HS-27A (cell line): ENCODE measurements at regions not wholly inside any gene's neighbourhood (a gene's known extent, or its start where the extent isn't known, plus 50 kb on each side); places are given as distances from the start of the nearest gene placed in this dataset.
"Not testable (repeated sequence)": the region's sequence is repeated elsewhere in the genome, so short reads cannot be mapped to it uniquely, and the experiment has no call there.

Source experiments
- DNase-seq: peaks from one replicate; pipeline ENCODE4 v3.0.0-alpha.2; 2012; ENCODE audit warnings: low read depth, missing footprints

DNA sequence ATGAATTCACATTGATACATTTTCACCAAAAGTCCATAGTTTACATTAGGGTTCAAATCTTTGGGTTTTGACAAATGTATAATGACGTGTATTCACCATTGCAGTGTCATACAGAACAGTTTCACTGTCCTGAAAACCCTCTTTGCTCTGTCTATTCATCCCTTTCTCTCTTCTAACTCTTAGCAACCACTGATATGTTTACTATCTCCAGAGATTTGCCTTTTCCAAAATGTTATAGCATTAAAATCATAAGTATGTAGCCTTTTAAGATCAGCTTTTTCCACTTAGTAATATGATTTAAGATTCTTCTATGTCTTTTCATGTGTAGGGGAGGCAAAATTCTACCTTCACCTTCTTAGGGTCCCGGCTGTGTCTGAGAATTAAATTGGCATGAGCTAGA, 203.8 kb downstream of the TPRG1 start:
- no peak for DNase-seq

DNA sequence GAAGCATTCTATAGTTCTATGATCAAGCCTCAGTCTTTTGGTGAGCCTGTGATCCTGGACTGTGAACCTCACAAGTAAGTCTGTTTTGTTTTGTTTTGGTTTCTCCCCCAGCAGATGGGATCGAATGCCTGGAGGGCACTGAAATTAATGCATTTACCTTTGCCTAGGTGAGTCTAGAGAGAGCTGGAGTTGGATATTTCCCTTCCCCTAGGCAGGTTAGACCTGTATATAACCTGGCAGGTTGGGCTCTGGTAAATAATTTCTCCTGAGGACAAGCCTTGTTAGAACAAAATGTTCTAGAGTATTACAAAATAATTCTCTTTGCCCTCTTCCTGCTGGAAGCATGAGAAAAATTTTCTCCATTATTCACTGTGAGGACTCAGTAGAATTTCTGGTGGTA, 211.9 kb downstream of the TPRG1 start:
- no peak for DNase-seq

DNA sequence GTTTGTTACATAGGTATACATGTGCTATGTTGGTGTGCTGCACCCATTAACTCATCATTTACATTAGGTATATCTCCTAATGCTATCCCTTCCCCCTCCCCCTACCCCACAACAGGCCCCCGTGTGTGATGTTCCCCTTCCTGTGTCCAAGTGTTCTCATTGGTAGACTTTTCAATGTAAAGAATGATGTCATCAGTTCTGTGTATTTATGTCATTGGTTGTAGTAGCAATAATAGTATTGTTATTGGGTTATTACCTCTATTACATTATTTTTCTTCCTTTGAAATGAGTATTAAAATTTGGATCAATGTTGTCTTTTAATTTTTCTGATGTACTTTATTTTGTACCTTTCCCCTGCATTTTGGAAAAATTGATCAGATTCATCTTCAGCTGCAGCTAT, 214.1 kb downstream of the TPRG1 start:
- DNase-seq: not testable (repeated sequence)

DNA sequence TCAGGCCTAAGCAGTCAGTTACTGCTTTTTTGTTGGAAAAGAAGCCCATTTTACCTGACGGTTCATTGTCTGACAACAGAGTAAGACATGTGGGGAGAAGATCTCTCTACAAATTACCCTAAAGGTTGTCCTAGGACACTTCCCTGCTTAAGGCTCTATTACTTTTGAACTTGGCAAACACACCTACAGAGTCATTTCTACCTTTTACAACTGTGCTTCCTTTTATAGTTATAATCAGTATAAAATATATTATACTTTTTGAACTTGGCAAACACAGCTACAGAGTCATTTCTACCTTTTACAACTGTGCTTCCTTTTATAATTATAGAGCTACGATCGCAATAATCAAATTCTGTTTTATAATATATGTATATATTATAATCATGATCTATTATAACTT, 215.0 kb downstream of the TPRG1 start:
- no peak for DNase-seq

DNA sequence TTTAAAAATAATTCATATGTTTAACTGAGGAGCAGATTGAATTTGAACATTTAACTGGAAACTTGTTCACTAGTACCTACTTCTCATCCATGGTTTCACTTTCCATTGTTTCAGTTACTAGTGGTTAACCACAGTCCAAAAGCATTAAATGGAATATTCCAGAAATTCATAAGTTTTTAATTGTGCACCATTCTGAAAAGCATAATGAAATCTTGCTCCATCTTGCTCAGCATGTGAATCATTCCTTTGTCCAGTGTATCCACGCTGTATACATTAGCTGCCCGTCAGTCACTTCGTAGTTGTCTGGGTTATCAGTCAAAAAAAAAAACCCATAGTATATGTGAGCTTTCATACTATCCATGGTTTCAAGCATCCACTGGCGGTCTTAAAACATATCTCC, 217.6 kb downstream of the TPRG1 start:
- DNase-seq: no peak

DNA sequence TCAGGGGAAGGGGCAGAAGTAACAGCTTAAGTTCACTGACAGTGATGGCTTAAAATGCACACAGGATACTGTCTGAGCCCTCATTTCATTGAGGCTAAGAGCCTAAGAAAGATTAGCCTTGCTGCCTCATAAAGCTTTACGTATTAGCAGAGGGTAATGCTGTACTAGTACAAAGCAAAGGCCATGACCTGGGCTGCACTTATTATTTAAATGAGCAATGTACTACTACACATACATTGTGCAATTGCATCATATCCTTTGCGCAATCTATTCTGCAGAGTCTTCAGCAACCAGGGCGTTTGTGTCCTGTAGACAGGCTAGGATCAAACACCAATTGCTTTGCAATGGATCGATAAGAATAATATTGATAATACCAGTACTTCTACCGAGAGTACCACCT, 221.8 kb downstream of the TPRG1 start:
- no peak for DNase-seq

DNA sequence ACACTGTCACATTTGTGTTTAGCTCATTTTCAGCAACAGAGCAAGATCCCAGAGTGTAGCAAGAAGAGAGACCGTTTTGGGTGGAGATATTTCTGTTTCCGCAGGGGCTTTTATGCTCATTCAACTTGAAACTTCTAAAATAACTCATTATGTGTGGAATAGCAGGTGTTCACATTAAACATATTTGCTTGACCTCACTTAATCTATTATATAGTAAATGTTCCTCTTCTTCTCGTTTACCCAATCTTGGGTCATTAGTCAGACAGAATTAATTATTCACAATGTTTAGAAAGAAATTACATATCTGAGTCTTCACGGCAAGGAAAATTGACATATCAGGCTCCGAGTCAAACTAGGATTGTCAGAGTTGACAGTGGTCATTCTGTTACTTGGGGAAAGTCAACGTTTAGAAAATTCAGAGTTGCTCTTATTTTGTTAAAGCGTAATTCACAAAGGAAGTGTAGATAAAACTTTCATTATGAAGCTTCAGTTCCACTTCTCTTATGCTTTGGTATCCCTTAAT, 222.9 kb downstream of the TPRG1 start:
- no peak for DNase-seq

DNA sequence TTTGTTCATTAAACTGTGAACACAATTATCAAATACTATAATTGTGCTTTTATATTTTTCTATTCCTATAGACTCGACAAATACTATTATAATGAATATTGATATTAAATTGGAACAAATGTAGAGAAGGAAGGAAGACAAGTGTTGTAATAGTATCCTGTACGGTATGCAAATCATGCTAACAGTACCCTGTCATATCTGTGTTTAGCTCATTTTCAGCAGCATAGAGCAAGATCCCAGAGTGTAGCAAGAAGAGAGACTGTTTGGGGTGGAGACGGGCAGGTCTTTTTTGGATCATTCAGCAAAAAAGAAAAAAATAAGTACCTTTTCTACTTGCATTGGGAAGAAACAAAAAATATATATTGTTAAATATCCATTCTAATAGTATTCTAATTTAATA, 224.1 kb downstream of the TPRG1 start:
- no peak for DNase-seq

DNA sequence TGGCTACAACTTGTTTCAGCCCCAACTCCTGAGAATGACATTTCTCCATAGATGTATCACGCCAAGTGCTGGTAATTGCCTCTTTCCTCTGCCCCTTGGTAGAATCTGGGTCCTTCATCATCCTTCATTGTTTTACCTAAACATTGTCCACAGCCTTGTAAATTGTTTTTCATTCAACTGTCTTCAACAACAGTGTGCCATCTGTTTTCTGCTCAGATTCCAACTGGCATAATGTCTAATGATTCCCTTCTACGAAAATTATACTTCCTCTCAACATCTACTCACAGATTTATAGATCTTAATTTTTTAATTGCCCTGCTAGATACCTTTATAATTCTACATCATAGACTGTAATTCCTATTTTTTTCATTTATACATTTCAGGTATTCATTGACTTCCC, 226.9 kb downstream of the TPRG1 start:
- DNase-seq: no peak

DNA sequence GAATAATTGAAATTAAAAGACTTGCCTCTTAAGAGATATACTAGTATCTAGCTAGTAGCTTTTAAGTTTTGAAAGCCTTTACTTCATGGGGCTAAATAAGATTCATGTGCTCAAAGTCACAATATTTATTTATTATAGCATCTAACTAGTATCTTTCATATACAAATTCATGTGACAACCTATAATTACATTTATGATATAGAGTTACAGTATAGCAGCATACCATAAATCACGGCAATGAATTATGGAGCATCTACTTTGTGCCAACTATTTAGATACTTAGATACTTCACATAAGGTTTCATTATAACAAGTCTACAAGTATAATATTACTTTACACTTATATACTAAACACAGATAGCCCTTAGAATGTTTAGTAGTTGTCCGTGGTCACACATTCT, 229.4 kb downstream of the TPRG1 start:
- DNase-seq: no peak

DNA sequence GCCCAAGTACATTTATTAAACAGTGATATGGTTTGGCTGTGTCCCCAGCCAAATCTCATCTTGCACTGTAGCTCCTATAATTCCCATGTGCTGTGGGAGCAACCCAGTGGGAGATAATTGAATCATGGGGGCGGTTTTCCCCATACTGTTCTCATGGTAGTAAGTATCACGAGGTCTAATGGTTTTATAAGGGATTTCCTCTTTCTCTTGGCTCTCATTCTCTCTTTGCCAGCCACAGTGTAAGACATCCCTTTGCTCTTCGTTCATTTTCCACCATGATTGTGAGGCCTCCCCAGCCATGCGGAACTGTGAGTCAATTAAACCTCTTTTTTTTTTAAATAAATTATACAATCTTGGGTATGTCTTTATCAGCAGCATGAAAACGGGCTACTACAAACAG, 228.0 kb upstream of the TP63 start:
- DNase-seq: no peak

DNA sequence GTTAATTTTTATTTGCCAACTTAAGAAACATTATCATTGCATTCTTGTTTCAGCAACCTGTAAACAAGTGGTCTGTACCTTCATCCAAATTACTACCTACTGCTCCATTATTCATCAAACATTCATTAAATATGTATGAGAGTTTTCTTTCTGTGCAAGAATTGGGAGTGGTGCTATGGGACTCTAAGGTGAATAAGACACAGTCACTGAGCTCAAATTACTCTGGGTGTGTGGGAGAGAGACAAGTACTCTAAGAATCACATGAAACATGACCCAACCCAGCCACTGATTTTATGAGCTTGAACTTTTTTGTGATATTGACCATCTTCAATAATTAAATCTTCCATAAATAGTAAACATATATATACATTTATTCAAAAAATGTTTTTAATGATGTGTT, 227.2 kb upstream of the TP63 start:
- no peak for DNase-seq

DNA sequence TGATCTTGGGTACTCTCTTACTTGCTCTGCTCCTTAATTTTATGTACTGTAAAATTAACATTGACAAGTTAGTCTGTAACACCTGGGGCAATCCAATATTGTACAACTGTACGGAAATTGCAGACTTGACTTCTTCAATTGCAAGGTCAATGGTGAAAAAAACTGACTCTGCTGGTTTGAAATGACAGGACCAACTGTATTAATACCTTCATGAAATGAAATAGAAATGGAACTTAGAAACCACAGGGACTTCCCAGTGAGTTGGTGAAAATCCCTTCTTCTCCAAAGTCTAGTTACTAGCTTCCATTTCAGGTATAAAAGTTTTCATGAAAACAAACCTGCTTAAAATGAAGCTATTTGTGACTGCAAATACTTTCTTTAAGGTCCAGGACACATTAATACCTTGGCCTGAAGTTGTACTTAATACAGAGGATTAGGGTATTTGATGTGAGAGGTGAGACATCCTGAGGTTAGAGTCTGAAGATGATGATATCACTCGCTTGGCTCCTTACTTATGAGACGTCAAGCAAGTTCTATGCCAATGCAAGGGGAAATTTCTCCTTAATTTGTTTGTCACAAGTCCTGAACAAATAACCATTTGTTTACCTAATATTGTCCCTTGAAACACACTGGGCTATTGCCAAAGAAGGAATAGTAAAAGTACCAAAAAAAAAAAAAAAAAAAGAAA, 226.2 kb upstream of the TP63 start:
- DNase-seq: no peak

DNA sequence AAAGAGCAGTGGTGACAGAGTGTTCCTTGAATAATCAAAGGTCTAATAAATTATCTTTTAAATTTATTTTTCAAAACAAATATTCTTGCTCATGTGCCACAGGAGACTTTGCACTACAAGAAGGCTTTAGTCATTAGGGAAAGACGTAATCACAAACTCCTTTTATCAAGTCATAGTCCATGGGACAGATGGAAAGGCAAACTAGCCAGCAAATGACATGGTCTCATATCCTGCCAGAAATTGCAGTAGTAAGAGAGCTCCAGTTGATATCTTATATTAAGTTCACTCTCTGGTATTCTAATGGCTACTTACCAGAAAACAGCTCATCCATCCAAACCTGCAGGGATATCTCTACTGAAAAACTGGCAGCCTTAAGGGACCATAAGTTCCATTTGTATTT, 225.0 kb upstream of the TP63 start:
- DNase-seq: no peak

DNA sequence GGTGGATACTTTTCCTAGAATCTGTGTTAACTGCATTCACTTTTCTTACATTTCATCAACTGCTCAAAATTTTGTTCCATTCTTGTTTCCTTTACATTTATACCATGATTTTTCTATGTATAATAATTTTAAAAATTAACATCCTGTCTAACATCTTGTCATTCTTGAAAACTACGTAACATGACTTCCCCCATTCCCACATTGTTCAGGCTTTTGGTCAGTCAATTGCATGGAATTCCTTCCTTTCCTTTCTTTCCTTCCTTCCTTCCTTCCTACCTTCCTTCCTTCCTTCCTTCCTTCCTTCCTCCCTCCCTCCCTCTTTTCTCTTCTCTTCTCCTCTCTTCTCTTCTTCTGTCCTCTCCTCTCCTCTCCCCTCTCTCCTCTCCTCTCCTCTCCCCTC, 220.7 kb upstream of the TP63 start:
- no peak for DNase-seq

DNA sequence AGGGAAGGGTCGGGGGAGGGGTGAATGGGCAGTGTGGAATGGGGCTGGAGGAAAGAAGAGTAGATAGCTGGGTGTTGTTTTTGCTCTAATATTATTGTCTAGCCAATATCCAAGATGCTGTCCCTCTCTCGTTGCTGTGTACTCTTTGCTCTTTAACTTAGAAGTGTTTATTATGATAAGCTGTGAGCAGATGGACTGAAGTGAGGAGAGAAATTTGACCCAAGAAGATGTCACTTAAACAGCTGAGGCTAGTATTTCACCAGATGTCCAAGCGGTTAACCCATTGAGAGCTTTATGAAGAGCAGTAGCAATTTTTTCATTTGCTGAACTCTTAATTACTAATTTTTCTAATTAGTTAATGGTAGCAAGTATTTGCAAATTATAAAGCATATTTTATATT, 212.2 kb upstream of the TP63 start:
- DNase-seq: no peak

DNA sequence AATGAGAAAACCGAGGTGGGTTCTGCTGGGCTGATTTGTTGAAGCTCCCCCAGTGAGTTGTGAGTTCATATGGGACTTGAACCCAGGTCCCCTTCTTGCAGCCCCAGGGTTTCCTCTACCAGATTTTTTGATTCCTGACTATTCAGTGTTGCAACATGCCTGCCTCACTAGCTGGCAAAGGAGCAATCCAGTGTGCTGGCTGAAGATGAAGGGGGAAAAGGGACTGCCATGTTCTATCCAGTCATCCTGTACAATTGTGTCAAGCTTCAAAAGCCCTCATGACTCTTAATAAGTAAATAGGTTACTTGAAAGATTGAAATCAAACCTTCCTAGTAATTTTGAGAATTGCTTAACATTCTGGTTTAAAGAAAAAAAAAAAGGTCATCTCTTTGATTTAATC, 211.5 kb upstream of the TP63 start:
- DNase-seq: no peak

DNA sequence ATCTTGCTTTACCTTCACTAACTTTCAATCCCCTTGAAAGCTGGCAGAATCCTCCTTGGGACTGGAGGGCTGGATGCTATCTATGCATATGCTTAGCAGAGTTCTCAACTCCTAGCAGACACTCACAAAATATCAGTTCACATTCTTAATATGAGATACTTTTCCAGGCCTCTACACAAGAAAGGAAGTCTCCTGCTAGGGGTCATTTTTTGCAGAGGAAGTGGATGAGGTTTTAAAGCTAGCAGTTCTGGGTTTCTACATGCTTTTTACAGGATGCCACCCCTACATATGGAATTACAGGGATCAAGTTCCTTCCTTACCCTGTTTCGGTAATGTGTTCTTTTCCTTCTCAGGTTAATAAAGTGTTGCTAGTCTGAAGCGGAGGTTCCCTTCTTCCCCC, 206.3 kb upstream of the TP63 start:
- no peak for DNase-seq

DNA sequence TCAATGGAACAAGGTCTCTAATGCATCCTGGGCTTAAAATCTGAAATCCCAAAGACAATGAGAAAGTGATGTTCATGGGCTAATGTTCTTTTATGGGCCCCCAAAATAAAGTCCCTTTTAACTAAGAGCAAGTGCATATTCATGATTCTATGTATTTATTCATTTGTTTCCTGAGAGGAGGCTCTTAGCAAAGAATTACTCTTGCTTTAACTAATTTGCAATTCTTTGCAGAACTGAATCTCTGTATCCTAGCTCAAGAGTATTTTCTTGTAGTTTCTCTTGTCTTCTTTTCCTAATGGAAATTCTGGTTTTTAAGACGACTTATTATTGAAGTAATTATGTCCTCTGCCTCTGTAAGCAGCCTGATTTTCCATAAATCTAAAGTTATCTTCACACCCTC, 202.2 kb upstream of the TP63 start:
- DNase-seq: no peak

DNA sequence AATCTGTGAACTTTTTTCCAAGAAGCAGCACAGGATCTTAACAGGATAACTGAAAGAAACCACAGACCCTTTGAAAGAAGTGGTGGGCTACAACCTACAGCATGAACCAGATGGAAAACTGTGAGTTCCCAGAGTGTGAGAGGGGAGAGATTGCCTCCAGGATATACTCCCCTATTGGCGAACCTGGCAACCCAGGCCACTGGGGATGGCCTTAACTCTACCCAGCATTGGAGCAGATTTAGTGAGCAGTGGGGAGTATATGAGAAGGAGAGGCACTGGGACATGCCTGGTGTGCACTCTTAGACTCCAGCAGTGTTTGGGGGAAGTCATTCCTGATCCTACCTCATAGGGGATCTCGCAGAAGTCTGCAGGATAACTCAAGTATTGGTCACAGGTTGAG, 201.0 kb upstream of the TP63 start:
- DNase-seq: no peak

DNA sequence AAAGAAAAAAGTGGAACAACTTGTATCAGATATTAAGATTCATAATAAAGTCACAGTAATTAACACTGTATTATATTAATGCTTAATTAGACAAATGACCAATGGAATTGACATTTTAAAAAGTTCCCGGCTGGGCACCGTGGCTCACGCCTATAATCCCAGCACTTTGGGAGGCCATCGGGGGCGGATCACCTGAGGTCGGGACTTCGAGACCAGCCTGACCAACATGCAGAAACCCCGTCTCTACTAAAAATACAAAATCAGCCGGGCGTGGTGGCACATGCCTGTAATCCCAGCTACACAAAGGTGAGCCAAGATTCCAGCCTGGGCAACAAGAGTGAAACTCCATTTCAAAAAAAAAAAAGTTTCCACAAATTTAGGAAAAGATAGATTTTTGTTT, 188.9 kb upstream of the TP63 start:
- not testable (repeated sequence) for DNase-seq

DNA sequence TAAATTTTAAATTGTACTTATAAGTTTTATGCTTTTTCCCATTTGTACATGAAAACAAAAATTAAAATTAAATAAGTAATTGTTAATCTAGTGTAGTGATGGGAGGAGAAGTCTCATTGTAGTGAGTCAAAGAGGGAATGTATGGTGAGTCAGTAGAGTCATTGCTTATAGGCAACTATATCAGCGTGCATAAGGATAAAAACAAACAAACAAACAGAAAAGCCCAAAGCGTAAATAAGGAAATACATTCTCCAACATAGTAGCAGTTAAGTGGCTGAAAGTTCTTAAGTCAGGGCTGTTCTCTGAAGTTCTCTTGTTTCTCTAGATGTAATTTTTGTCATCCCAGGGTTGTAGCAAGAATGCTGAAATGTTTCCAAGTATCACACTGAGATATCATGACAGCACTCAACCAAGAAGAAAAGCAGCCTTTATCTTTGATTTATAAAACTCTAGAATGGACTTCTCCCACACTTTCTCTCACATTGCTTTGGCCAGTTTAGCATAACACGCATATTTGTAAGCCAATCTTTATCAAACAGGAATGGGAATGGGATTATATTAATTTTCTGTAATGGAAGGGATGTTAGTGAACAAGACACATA, 184.1 kb upstream of the TP63 start:
- DNase-seq: no peak

DNA sequence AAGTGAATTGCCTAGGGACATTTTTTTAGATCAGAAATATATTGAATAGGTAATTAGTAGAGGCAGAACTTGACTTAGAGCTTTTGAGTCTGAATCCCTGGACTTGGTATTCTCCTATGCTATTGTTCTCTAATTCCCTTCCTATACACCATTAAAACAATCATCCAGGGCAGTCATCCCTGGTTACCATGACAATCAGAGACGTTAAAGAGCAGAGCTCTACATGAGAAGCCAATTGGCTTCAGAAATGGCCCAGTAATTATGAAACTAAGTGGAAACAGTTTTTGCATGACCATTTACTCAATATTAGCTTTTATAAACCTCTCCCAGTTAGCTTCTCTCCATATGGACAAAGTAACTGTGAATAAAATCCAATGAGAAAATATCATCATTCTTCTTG, 182.1 kb upstream of the TP63 start:
- no peak for DNase-seq

DNA sequence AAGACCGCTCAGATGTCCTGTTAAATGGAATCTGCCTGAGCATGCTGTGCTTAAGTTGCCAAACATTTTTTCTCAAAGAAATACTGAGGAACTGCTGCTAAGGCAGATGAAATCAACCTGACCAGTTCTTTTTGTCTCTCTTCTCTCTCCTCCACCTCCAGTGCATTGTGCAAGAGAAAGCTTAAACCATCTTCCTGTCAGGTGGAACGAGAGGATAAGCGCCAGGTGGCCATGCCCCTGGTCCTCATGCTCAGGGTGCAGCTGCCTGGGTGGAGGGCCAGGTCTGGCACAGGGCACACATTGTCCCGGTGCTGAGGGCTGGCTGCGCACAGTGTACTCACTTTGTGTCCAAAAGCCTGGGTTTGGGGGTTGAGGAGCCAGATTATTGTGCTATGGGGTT, 176.2 kb upstream of the TP63 start:
- DNase-seq: no peak
